Fibroblast of mammary gland (primary cell): ENCODE measurements at regions not wholly inside any gene's neighbourhood (a gene's known extent, or its start where the extent isn't known, plus 50 kb on each side); places are given as distances from the start of the nearest gene placed in this dataset.

ENCODE experiments used
- DNase-seq: peaks from one replicate; pipeline ENCODE4 v3.0.0-alpha.2; 2010; ENCODE audit warnings: low read depth
- H3K4me3 ChIP-seq: 2 replicates; pipeline ENCODE4 v1.5.1; 2011; ENCODE audit warnings: low read depth, mild to moderate bottlenecking, low read length, moderate library complexity; ENCODE audit not compliant: control insufficient read depth
- CTCF ChIP-seq: conservative IDR thresholded peaks from 2 replicates; pipeline ENCODE4 v1.5.1; 2011; ENCODE audit warnings: low read depth, low read length, inconsistent platforms; ENCODE audit not compliant: control insufficient read depth, insufficient read depth

GRCh38 chr1:187300081-187300480, 471.3 kb downstream of the PLA2G4A start:
- H3K4me3 ChIP-seq: no peak overlapping the region
- DNase-seq: no peak
- no peak for TF ChIP-seq CTCF

- DNase-seq: no peak
- no peak overlapping the region for H3K4me3 ChIP-seq
- TF ChIP-seq CTCF: no peak
These were observed 478.1 kb downstream of the PLA2G4A start for GRCh38 chr1:187306710-187307415.

GRCh38 chr1:187310038-187310631, 481.4 kb downstream of the PLA2G4A start:
- no peak overlapping the region for H3K4me3 ChIP-seq
- DNase-seq: no peak
- no peak for TF ChIP-seq CTCF

- no peak for TF ChIP-seq CTCF
These were observed 484.4 kb downstream of the PLA2G4A start for GRCh38 chr1:187313115-187313514.

GRCh38 chr1:187326557-187326956, 497.8 kb downstream of the PLA2G4A start:
- TF ChIP-seq CTCF: no peak
- no peak for DNase-seq
- H3K4me3 ChIP-seq: no peak overlapping the region

More at GRCh38 chr1:187313115-187313514, 484.4 kb downstream of the PLA2G4A start:
- DNase-seq: no peak
- H3K4me3 ChIP-seq: no peak overlapping the region

- DNase-seq: no peak
- TF ChIP-seq CTCF: no peak
- H3K4me3 ChIP-seq: no peak overlapping the region
These were observed 507.9 kb downstream of the PLA2G4A start for GRCh38 chr1:187336441-187337168.
